HCT116 (cell line): ENCODE measurements at regions not wholly inside any gene's neighbourhood (a gene's known extent, or its start where the extent isn't known, plus 50 kb on each side); places are given as distances from the start of the nearest gene placed in this dataset.

Source experiments
- POLR2A ChIP-seq: IDR thresholded peaks from 2 replicates; pipeline ENCODE4 v1.7.0; 2011; ENCODE audit warnings: borderline replicate concordance; ENCODE audit not compliant: insufficient read depth, insufficient read length; ENCODE audit errors: extremely low read depth
- POLR2AphosphoS5 ChIP-seq: IDR thresholded peaks from 2 replicates; pipeline ENCODE4 v1.6.1; 2011; ENCODE audit warnings: mild to moderate bottlenecking, low read depth, low read length, moderate library complexity
- YY1 ChIP-seq: IDR thresholded peaks from 2 replicates; pipeline ENCODE4 v1.6.1; 2011; ENCODE audit warnings: low read length, low read depth, moderate library complexity, mild to moderate bottlenecking; ENCODE audit not compliant: insufficient replicate concordance; ENCODE audit errors: extremely low read depth
- TF ChIP-seq, protein P1 (sequence below), 3 experiments: fragments of 200-600 bp in 1 of 3; sonication (generic) in 1 of 3; IDR thresholded peaks in 2 of 3; conservative IDR thresholded peaks in 1 of 3; 2 replicates each; pipeline ENCODE4 v1.5.1; 2012 to 2017; ENCODE audit warnings: low read depth in 2 of 3, low read length in 2 of 3, antibody characterized with exemption in 1 of 3, borderline replicate concordance in 1 of 3, control low read depth in 1 of 3, mild to moderate bottlenecking in 1 of 3, mixed read lengths in 1 of 3, mixed run types in 1 of 3, moderate library complexity in 1 of 3; ENCODE audit not compliant: insufficient read depth in 1 of 3
- TF ChIP-seq, protein P2 (sequence below): IDR thresholded peaks from 2 replicates; pipeline ENCODE4 v1.6.1; 2011; ENCODE audit warnings: mild to moderate bottlenecking, low read length, moderate library complexity; ENCODE audit not compliant: insufficient replicate concordance; ENCODE audit errors: extremely low read depth

DNA sequence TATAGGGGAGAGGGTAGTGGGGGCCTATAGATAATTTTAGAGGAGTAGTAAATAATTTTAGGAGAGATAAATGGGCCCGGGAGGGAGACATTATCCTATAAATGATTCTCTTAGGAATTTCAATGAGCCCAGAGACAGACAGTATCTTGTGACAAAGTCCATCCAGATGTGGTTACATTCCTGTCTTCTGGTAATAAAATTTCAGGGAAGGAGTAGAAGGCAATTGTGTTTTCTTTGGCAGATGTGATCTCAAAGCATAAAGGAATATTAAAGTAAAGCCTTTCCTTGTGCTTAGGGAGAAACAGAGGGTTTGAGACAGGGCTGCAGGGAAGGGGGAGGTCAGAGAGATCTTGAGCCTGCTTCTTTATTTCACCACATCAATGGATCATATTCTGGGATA lies 979.8 kb upstream of the GJE1 start:
- TF ChIP-seq, protein P1, sequence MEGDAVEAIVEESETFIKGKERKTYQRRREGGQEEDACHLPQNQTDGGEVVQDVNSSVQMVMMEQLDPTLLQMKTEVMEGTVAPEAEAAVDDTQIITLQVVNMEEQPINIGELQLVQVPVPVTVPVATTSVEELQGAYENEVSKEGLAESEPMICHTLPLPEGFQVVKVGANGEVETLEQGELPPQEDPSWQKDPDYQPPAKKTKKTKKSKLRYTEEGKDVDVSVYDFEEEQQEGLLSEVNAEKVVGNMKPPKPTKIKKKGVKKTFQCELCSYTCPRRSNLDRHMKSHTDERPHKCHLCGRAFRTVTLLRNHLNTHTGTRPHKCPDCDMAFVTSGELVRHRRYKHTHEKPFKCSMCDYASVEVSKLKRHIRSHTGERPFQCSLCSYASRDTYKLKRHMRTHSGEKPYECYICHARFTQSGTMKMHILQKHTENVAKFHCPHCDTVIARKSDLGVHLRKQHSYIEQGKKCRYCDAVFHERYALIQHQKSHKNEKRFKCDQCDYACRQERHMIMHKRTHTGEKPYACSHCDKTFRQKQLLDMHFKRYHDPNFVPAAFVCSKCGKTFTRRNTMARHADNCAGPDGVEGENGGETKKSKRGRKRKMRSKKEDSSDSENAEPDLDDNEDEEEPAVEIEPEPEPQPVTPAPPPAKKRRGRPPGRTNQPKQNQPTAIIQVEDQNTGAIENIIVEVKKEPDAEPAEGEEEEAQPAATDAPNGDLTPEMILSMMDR (IDR thresholded peaks at IDR 0.05 in 2 of 3, conservative IDR thresholded peaks at IDR 0.05 in 1 of 3; ENCODE audit: borderline replicate concordance in 1 of 3, insufficient read depth in 1 of 3, low read depth in 2 of 3, low read length in 2 of 3): no peak
- TF ChIP-seq POLR2AphosphoS5: no peak
- TF ChIP-seq POLR2A: no peak
- TF ChIP-seq, protein P2, sequence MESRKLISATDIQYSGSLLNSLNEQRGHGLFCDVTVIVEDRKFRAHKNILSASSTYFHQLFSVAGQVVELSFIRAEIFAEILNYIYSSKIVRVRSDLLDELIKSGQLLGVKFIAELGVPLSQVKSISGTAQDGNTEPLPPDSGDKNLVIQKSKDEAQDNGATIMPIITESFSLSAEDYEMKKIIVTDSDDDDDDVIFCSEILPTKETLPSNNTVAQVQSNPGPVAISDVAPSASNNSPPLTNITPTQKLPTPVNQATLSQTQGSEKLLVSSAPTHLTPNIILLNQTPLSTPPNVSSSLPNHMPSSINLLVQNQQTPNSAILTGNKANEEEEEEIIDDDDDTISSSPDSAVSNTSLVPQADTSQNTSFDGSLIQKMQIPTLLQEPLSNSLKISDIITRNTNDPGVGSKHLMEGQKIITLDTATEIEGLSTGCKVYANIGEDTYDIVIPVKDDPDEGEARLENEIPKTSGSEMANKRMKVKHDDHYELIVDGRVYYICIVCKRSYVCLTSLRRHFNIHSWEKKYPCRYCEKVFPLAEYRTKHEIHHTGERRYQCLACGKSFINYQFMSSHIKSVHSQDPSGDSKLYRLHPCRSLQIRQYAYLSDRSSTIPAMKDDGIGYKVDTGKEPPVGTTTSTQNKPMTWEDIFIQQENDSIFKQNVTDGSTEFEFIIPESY: no peak
- TF ChIP-seq YY1: no peak
